HepG2 (cell line): ENCODE measurements at regions not wholly inside any gene's neighbourhood (a gene's known extent, or its start where the extent isn't known, plus 50 kb on each side); places are given as distances from the start of the nearest gene placed in this dataset.

Experiments
- ATAC-seq: fragments of 200-7000 bp; cut with Tn5 transposase; 3 replicates; pipeline ENCODE4 v1.9.1; 2020; ENCODE audit warnings: mild to moderate bottlenecking, moderate library complexity
- BruUV-seq: library from RNA; stranded (reverse); fragments of 400-500 nt; replicated peaks from 2 replicates; lab custom pipeline; 2021; lab: Mats Ljungman, UMichigan
- CTCF ChIA-PET: fragments of 300-600 bp; formaldehyde crosslinking; extraction: SDS; loops from one replicate; lab custom pipeline; 2021; ENCODE audit warnings: low total read pairs, inconsistent platforms, low intra/inter-chr PET ratio; lab: Yijun Ruan, JAX
- POLR2A ChIA-PET: fragments of 350-600 bp; sonication (Branson Sonifier 250); formaldehyde crosslinking; loops from one replicate; lab custom pipeline; 2020; ENCODE audit warnings: antibody characterized with exemption, inconsistent platforms; lab: Yijun Ruan, JAX
- DNase-seq: peaks from one replicate; pipeline ENCODE4 v3.0.0-alpha.2; 2015; ENCODE audit warnings: low spot score
- FAIRE-seq: peaks from 3 replicates; lab custom pipeline; 2011; peaks lifted over from hg19 to GRCh38; lab: Jason Lieb, UNC
- H2AFZ ChIP-seq: one replicate; pipeline ENCODE4 v1.6.1; 2011; ENCODE audit warnings: low read length, inconsistent platforms
- H3K27ac ChIP-seq: fragments of 300-600 bp; 3 replicates; pipeline ENCODE4 v1.8.0; 2011; ENCODE audit warnings: mixed run types, mild to moderate bottlenecking, mixed read lengths, low read length, inconsistent platforms; ENCODE audit not compliant: insufficient read depth; ENCODE audit errors: extremely low read length
- H3K27me3 ChIP-seq, 2 experiments: fragments of 200-600 bp in 1 of 2; 2 replicates in 1 of 2; 3 replicates in 1 of 2; pipeline versions ENCODE4 v1.6.0 to v1.8.0; 2011; ENCODE audit warnings: low read length in 2 of 2, mild to moderate bottlenecking in 2 of 2, moderate library complexity in 2 of 2, inconsistent platforms in 1 of 2; ENCODE audit not compliant: insufficient read depth in 2 of 2, control insufficient read depth in 1 of 2
- H3K36me3 ChIP-seq, 2 experiments: fragments of 200-600 bp in 1 of 2; replicated peaks in 1 of 2; 2 replicates in 1 of 2; 3 replicates in 1 of 2; pipeline versions ENCODE4 v1.5.1 to v1.8.0; 2011; ENCODE audit warnings: low read length in 2 of 2, inconsistent platforms in 1 of 2; ENCODE audit not compliant: insufficient read depth in 2 of 2, control insufficient read depth in 1 of 2
- H3K4me1 ChIP-seq: 2 replicates; pipeline ENCODE4 v1.5.1; 2012; ENCODE audit warnings: low read length, inconsistent platforms; ENCODE audit not compliant: insufficient read depth
- H3K4me2 ChIP-seq: 2 replicates; pipeline ENCODE4 v1.6.0; 2011; ENCODE audit warnings: low read depth, low read length, inconsistent platforms
- H3K4me3 ChIP-seq, 3 experiments: fragments of 200-600 bp in 1 of 3; sonication (generic), shearing (Covaris generic) in 1 of 3; replicated peaks in 1 of 3; 2 replicates each; pipeline ENCODE4 v1.5.1; 2011 to 2016; ENCODE audit warnings: low read length in 3 of 3, inconsistent platforms in 2 of 3, low read depth in 2 of 3, mild to moderate bottlenecking in 2 of 3, control low read depth in 1 of 3, mixed read lengths in 1 of 3; ENCODE audit not compliant: insufficient read depth in 1 of 3
- H3K79me2 ChIP-seq: one replicate; pipeline ENCODE4 v1.6.1; 2011; ENCODE audit warnings: low read length, inconsistent platforms; ENCODE audit not compliant: insufficient read depth
- H3K9ac ChIP-seq: 2 replicates; pipeline ENCODE4 v1.6.0; 2011; ENCODE audit warnings: mild to moderate bottlenecking, low read depth, low read length, inconsistent platforms; ENCODE audit not compliant: insufficient read depth
- H3K9me3 ChIP-seq: 2 replicates; pipeline ENCODE4 v1.5.1; 2012; ENCODE audit warnings: mild to moderate bottlenecking, low read length
- H4K20me1 ChIP-seq: 2 replicates; pipeline ENCODE4 v1.6.0; 2011; ENCODE audit warnings: inconsistent platforms, mild to moderate bottlenecking, low read length, moderate library complexity; ENCODE audit not compliant: insufficient read depth
- CAMTA2 ChIP-seq: sonication (generic); formaldehyde crosslinking; IDR thresholded peaks from 2 replicates; pipeline ENCODE4 v1.4.0; 2020; ENCODE audit warnings: mild to moderate bottlenecking, missing genetic modification reagents, borderline replicate concordance
- HNF4A ChIP-seq: sonication (generic); formaldehyde crosslinking; IDR thresholded peaks from 2 replicates; pipeline ENCODE4 v1.4.0; 2020; ENCODE audit warnings: missing genetic modification reagents
- IKZF4 ChIP-seq: sonication (generic); formaldehyde crosslinking; IDR thresholded peaks from 2 replicates; pipeline ENCODE4 v1.5.1; 2020; ENCODE audit warnings: borderline replicate concordance, mild to moderate bottlenecking, low read depth, missing genetic modification reagents; ENCODE audit errors: not compliant biosample characterization
- NCOA5 ChIP-seq: sonication (generic); formaldehyde crosslinking; IDR thresholded peaks from 2 replicates; pipeline ENCODE4 v1.4.0; 2020; ENCODE audit warnings: missing genetic modification reagents
- POLR2AphosphoS2 ChIP-seq: IDR thresholded peaks from 2 replicates; pipeline ENCODE4 v1.6.1; 2011; ENCODE audit warnings: low read depth, low read length, improper control_type of control experiment
- SALL1 ChIP-seq: sonication (generic); formaldehyde crosslinking; IDR thresholded peaks from 2 replicates; pipeline ENCODE4 v1.8.0; 2022; ENCODE audit warnings: mild to moderate bottlenecking, missing genetic modification reagents
- SPEN ChIP-seq: sonication (generic); formaldehyde crosslinking; IDR thresholded peaks from 2 replicates; pipeline ENCODE4 v1.5.1; 2020; ENCODE audit warnings: low read depth, mild to moderate bottlenecking, missing genetic modification reagents
- ZBED4 ChIP-seq: sonication (generic); formaldehyde crosslinking; IDR thresholded peaks from 2 replicates; pipeline ENCODE4 v1.4.0; 2020; ENCODE audit warnings: missing genetic modification reagents, borderline replicate concordance
- ZBTB33 ChIP-seq: sonication (generic); formaldehyde crosslinking; IDR thresholded peaks from 2 replicates; pipeline ENCODE4 v1.4.0; 2020; ENCODE audit warnings: missing genetic modification reagents
- ZNF329 ChIP-seq: sonication (generic); formaldehyde crosslinking; IDR thresholded peaks from 2 replicates; pipeline ENCODE4 v1.9.0; 2021; ENCODE audit warnings: low read depth, mild to moderate bottlenecking, missing genetic modification reagents
- ZNF616 ChIP-seq: sonication (generic); formaldehyde crosslinking; IDR thresholded peaks from 2 replicates; pipeline ENCODE4 v1.5.0; 2020; ENCODE audit warnings: low read depth, mild to moderate bottlenecking, missing genetic modification reagents
- ZNF790 ChIP-seq: sonication (generic); formaldehyde crosslinking; IDR thresholded peaks from 2 replicates; pipeline ENCODE4 v1.8.0; 2022; ENCODE audit warnings: missing genetic modification reagents, mild to moderate bottlenecking, borderline replicate concordance
- WGBS: methylation state at CpG from one replicate; pipeline ENCODE4 v1.1.6; 2017; ENCODE audit warnings: low lambda C conversion rate; 5-methylcytosine and 5-hydroxymethylcytosine counted together
- in situ Hi-C: cut with HindIII; loops from 2 replicates; pipeline ENCODE4 v1.10.0; 2017; ENCODE audit warnings: low pct_unique_long_range_greater_than_20kb; ENCODE audit not compliant: extremely low pct_ligation_motif_present
- intact Hi-C: fragments of 100-400 bp; cut with micrococcal nuclease; formaldehyde crosslinking; loops from one replicate; pipeline ENCODE4 v1.10.0; 2022; ENCODE audit not compliant: unreplicated experiment

- Histone ChIP-seq H3K36me3 (no peaks in the 10 kb centered on the region; a peak in 1 of 5 replicates), H3K4me3 (no peak overlapping the region), H3K27ac (no peak overlapping the region), H3K9me3 (no peaks in the 10 kb centered on the region), H3K4me2 (no peak overlapping the region), H3K27me3 (no peaks in the 10 kb centered on the region), H3K79me2 (no peaks in the 10 kb centered on the region), H4K20me1 (no peaks in the 10 kb centered on the region), H3K4me1 (peaks cover 22% of the 10 kb centered on the region), H2AFZ (no peak overlapping the region), H3K9ac (no peak overlapping the region)
- ChIA-PET CTCF (no interaction called here), POLR2A (interaction anchor here (0.9 kb wide), 1 partner anchor 59 kb away, joined by 3 read pairs; no protein-coding TSS in a partner anchor)
- intact Hi-C loops: no loop called here
- FAIRE-seq: no peak
- in situ Hi-C loops: no loop called here
- WGBS: 82% methylated on average over 1 of the region's 2 CpGs
- no TSS peak for BruUV-seq
- ATAC-seq: peak; percentile 26; the same call in 2 of the 3 replicates
- TF ChIP-seq HNF4A (CRISPR knock-in tag) (peak; percentile 8; the same call in 1 of the 2 replicates), SALL1 (CRISPR knock-in tag) (0 out of 2 replicates have a peak, but pooled peaks have one; percentile 14), ZNF329 (CRISPR knock-in tag) (no peak)
- DNase-seq: no peak
Observed at GRCh38 chr11:8749202-8749601, 66.6 kb downstream of the RPL27A start.

GRCh38 chr11:8754241-8754640 is 71.6 kb downstream of the RPL27A start:
- no peak overlapping the region for H3K9ac ChIP-seq
- no peak overlapping the region for H2AFZ ChIP-seq
- no peaks in the 10 kb centered on the region for H3K9me3 ChIP-seq
- ChIA-PET CTCF (no interaction called here), POLR2A (no interaction called here)
- H3K36me3 ChIP-seq: no peaks in the 10 kb centered on the region
- BruUV-seq: no TSS peak
- H3K27ac ChIP-seq: no peak overlapping the region
- no peaks in the 10 kb centered on the region for H3K79me2 ChIP-seq
- H3K27me3 ChIP-seq: no peaks in the 10 kb centered on the region
- in situ Hi-C loops (no loop called here), intact Hi-C loops (loop anchor here (10.0 kb wide), 1 partner anchor 59 kb away; no protein-coding TSS in a partner anchor)
- no peaks in the 10 kb centered on the region for H4K20me1 ChIP-seq
- peaks cover 24% of the 10 kb centered on the region for H3K4me1 ChIP-seq
- DNase-seq: no peak
- FAIRE-seq: no peak
- WGBS: 94% methylated on average over 1 of the region's 1 CpG
- ATAC-seq: no peak
- no peak overlapping the region for H3K4me3 ChIP-seq
- H3K4me2 ChIP-seq: no peak overlapping the region
- TF ChIP-seq IKZF4 (CRISPR knock-in tag) (no peak), SPEN (CRISPR knock-in tag) (no peak), ZBED4 (CRISPR knock-in tag) (no peak), ZNF790 (no peak), ZBTB33 (no peak), POLR2AphosphoS2 (no peak), ZNF616 (CRISPR knock-in tag) (no peak), CAMTA2 (CRISPR knock-in tag) (no peak), NCOA5 (CRISPR knock-in tag) (no peak)
